GM12878 (cell line): ENCODE measurements at regions not wholly inside any gene's neighbourhood (a gene's known extent, or its start where the extent isn't known, plus 50 kb on each side); places are given as distances from the start of the nearest gene placed in this dataset.

ENCODE experiments used
- ATAC-seq: fragments of 200-7000 bp; cut with Tn5 transposase; 3 replicates; pipeline ENCODE4 v1.9.1; 2020; ENCODE audit warnings: mild to moderate bottlenecking, moderate library complexity
- BruUV-seq: library from RNA; stranded (reverse); fragments of 400-500 nt; replicated peaks from 2 replicates; lab custom pipeline; 2021; lab: Mats Ljungman, UMichigan
- CTCF ChIA-PET: fragments of 300-600 bp; sonication (Branson Sonifier 250); formaldehyde crosslinking; extraction: SDS; loops from one replicate; lab custom pipeline; 2021; ENCODE audit warnings: inconsistent platforms; lab: Yijun Ruan, JAX
- POLR2A ChIA-PET: fragments of 350-600 bp; formaldehyde crosslinking; extraction: SDS; loops from one replicate; lab custom pipeline; 2021; ENCODE audit warnings: inconsistent platforms; lab: Charles Lee
- RAD21 ChIA-PET: fragments of 300-600 bp; sonication (Branson Sonifier 250); formaldehyde crosslinking; loops from one replicate; lab custom pipeline; 2023; ENCODE audit warnings: antibody characterized with exemption; ENCODE audit not compliant: unreplicated experiment; lab: Charles Lee
- SMC1A ChIA-PET: fragments of 300-600 bp; sonication (Branson Sonifier 250); formaldehyde crosslinking; loops from one replicate; lab custom pipeline; 2023; ENCODE audit not compliant: unreplicated experiment, uncharacterized antibody; lab: Charles Lee
- DNase-seq: peaks from one replicate; pipeline ENCODE4 v3.0.0-alpha.2; 2011; ENCODE audit warnings: low read depth, low spot score
- FAIRE-seq: peaks from 3 replicates; lab custom pipeline; 2011; peaks lifted over from hg19 to GRCh38; lab: Jason Lieb, UNC
- H2AFZ ChIP-seq: 2 replicates; pipeline ENCODE4 v1.6.0; 2011; ENCODE audit warnings: low read depth, low read length, control low read depth; ENCODE audit not compliant: control insufficient read depth
- H3K27ac ChIP-seq: 2 replicates; pipeline ENCODE4 v1.5.1; 2011; ENCODE audit warnings: control low read depth; ENCODE audit not compliant: control insufficient read depth, insufficient read depth
- H3K27me3 ChIP-seq, 2 experiments: replicated peaks in 1 of 2; 2 replicates each; pipeline versions ENCODE4 v1.6.0 to v1.6.1; 2011; ENCODE audit warnings: low read length in 1 of 2; ENCODE audit not compliant: control insufficient read depth in 2 of 2, insufficient read depth in 2 of 2
- H3K36me3 ChIP-seq, 2 experiments: 2 replicates each; pipeline ENCODE4 v1.5.1; 2011; ENCODE audit warnings: low read length in 1 of 2; ENCODE audit not compliant: control insufficient read depth in 2 of 2, insufficient read depth in 2 of 2
- H3K4me1 ChIP-seq: 2 replicates; pipeline ENCODE4 v1.6.1; 2011; ENCODE audit warnings: mild to moderate bottlenecking, low read length, moderate library complexity, mixed read lengths; ENCODE audit not compliant: control insufficient read depth, insufficient read depth
- H3K4me2 ChIP-seq: 2 replicates; pipeline ENCODE4 v1.6.0; 2011; ENCODE audit warnings: control low read depth; ENCODE audit not compliant: control insufficient read depth, insufficient read depth
- H3K4me3 ChIP-seq: fragments of 200-600 bp; sonication (generic); 2 replicates; pipeline ENCODE4 v1.5.1; 2016
- H3K79me2 ChIP-seq: 2 replicates; pipeline ENCODE4 v1.6.0; 2011; ENCODE audit warnings: low read length; ENCODE audit not compliant: control insufficient read depth, insufficient read depth
- H3K9ac ChIP-seq: 2 replicates; pipeline ENCODE4 v1.8.0; 2011; ENCODE audit warnings: low read length, control low read depth, mixed read lengths; ENCODE audit not compliant: control insufficient read depth, insufficient read depth
- H3K9me3 ChIP-seq: replicated peaks from 3 replicates; pipeline ENCODE4 v1.5.1; 2011; ENCODE audit warnings: mild to moderate bottlenecking, low read length; ENCODE audit not compliant: control insufficient read depth, insufficient read depth
- H4K20me1 ChIP-seq: 2 replicates; pipeline ENCODE4 v1.6.0; 2011; ENCODE audit not compliant: control insufficient read depth, insufficient read depth
- ESRRA ChIP-seq: IDR thresholded peaks from 2 replicates; pipeline ENCODE4 v1.6.1; 2012; ENCODE audit warnings: mild to moderate bottlenecking, low read length, improper control_type of control experiment
- NR2C1 ChIP-seq: fragments of 450-650 bp; IDR thresholded peaks from 2 replicates; pipeline ENCODE4 v1.6.1; 2017; ENCODE audit warnings: antibody characterized with exemption, mild to moderate bottlenecking, moderate library complexity
- RUNX3 ChIP-seq: IDR thresholded peaks from 2 replicates; pipeline ENCODE4 v1.6.1; 2012; ENCODE audit warnings: low read length, inconsistent platforms
- TCF7 ChIP-seq: IDR thresholded peaks from 2 replicates; pipeline ENCODE4 v1.6.1; 2014; ENCODE audit warnings: antibody characterized with exemption, borderline replicate concordance
- WGBS: methylation state at CpG from one replicate; pipeline ENCODE4 v1.1.6; 2016; ENCODE audit warnings: low lambda C conversion rate; ENCODE audit not compliant: insufficient replicate concordance, insufficient coverage; ENCODE audit errors: missing lambda C conversion rate; 5-methylcytosine and 5-hydroxymethylcytosine counted together
- in situ Hi-C: fragments of 300-500 bp; cut with MboI; formaldehyde crosslinking; loops from 9 replicates; pipeline ENCODE4 v1.14.3; 2018; ENCODE audit warnings: mixed read lengths
- intact Hi-C: fragments of 100-400 bp; cut with micrococcal nuclease; formaldehyde crosslinking; loops from one replicate; pipeline ENCODE4 v1.14.2; 2022; ENCODE audit not compliant: unreplicated experiment
- TF ChIP-seq, protein P1 (sequence below): IDR thresholded peaks from 2 replicates; pipeline ENCODE4 v1.6.1; 2012; ENCODE audit warnings: low read depth, low read length, improper control_type of control experiment
- TF ChIP-seq, protein P2 (sequence below): fragments of 450-650 bp; IDR thresholded peaks from 2 replicates; pipeline ENCODE4 v1.6.1; 2017; ENCODE audit warnings: mild to moderate bottlenecking, moderate library complexity
- TF ChIP-seq, protein P3 (sequence below): fragments of 450-650 bp; formaldehyde crosslinking; IDR thresholded peaks from 2 replicates; pipeline ENCODE4 v1.4.0; 2020; ENCODE audit warnings: mild to moderate bottlenecking, moderate library complexity

DNA sequence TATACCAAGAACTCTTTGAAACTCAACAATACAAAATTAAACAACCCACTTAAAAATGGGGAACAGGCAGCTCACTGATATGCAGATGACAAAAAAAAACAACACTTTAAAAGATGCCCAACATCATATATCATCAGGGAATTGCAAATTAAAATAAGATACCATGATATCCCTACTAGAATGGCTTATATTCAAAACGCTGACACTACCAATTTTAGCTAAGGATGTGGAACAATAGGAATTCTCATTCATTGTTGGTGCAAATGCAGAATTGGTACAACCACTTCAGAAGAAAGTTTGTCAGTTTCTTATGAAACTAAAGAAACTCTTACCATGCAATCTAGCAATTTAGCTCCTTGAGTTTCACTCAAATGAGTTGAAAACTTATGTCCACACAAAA is 259.0 kb upstream of the HS3ST1 start:
- POLR2A ChIA-PET: no interaction called here
- no peak for ATAC-seq
- Histone ChIP-seq H3K27ac (no peak overlapping the region), H3K4me3 (no peak overlapping the region), H3K9ac (no peak overlapping the region), H3K4me2 (no peak overlapping the region), H3K9me3 (no peaks in the 10 kb centered on the region), H2AFZ (no peak overlapping the region), H3K4me1 (no peaks in the 10 kb centered on the region), H4K20me1 (no peaks in the 10 kb centered on the region), H3K27me3 (no peaks in the 10 kb centered on the region), H3K79me2 (no peaks in the 10 kb centered on the region), H3K36me3 (no peaks in the 10 kb centered on the region)
- no TSS peak for BruUV-seq
- 0% methylated on average over 1 of the region's 1 CpG for WGBS
- SMC1A ChIA-PET: no interaction called here
- no peak for DNase-seq
- TF ChIP-seq ESRRA (no peak), RUNX3 (no peak), NR2C1 (no peak), TCF7 (no peak)
- TF ChIP-seq, protein P1, sequence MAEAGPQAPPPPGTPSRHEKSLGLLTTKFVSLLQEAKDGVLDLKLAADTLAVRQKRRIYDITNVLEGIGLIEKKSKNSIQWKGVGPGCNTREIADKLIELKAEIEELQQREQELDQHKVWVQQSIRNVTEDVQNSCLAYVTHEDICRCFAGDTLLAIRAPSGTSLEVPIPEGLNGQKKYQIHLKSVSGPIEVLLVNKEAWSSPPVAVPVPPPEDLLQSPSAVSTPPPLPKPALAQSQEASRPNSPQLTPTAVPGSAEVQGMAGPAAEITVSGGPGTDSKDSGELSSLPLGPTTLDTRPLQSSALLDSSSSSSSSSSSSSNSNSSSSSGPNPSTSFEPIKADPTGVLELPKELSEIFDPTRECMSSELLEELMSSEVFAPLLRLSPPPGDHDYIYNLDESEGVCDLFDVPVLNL: no peak
- TF ChIP-seq, protein P2, sequence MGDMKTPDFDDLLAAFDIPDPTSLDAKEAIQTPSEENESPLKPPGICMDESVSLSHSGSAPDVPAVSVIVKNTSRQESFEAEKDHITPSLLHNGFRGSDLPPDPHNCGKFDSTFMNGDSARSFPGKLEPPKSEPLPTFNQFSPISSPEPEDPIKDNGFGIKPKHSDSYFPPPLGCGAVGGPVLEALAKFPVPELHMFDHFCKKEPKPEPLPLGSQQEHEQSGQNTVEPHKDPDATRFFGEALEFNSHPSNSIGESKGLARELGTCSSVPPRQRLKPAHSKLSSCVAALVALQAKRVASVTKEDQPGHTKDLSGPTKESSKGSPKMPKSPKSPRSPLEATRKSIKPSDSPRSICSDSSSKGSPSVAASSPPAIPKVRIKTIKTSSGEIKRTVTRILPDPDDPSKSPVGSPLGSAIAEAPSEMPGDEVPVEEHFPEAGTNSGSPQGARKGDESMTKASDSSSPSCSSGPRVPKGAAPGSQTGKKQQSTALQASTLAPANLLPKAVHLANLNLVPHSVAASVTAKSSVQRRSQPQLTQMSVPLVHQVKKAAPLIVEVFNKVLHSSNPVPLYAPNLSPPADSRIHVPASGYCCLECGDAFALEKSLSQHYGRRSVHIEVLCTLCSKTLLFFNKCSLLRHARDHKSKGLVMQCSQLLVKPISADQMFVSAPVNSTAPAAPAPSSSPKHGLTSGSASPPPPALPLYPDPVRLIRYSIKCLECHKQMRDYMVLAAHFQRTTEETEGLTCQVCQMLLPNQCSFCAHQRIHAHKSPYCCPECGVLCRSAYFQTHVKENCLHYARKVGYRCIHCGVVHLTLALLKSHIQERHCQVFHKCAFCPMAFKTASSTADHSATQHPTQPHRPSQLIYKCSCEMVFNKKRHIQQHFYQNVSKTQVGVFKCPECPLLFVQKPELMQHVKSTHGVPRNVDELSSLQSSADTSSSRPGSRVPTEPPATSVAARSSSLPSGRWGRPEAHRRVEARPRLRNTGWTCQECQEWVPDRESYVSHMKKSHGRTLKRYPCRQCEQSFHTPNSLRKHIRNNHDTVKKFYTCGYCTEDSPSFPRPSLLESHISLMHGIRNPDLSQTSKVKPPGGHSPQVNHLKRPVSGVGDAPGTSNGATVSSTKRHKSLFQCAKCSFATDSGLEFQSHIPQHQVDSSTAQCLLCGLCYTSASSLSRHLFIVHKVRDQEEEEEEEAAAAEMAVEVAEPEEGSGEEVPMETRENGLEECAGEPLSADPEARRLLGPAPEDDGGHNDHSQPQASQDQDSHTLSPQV: no peak
- TF ChIP-seq, protein P3, sequence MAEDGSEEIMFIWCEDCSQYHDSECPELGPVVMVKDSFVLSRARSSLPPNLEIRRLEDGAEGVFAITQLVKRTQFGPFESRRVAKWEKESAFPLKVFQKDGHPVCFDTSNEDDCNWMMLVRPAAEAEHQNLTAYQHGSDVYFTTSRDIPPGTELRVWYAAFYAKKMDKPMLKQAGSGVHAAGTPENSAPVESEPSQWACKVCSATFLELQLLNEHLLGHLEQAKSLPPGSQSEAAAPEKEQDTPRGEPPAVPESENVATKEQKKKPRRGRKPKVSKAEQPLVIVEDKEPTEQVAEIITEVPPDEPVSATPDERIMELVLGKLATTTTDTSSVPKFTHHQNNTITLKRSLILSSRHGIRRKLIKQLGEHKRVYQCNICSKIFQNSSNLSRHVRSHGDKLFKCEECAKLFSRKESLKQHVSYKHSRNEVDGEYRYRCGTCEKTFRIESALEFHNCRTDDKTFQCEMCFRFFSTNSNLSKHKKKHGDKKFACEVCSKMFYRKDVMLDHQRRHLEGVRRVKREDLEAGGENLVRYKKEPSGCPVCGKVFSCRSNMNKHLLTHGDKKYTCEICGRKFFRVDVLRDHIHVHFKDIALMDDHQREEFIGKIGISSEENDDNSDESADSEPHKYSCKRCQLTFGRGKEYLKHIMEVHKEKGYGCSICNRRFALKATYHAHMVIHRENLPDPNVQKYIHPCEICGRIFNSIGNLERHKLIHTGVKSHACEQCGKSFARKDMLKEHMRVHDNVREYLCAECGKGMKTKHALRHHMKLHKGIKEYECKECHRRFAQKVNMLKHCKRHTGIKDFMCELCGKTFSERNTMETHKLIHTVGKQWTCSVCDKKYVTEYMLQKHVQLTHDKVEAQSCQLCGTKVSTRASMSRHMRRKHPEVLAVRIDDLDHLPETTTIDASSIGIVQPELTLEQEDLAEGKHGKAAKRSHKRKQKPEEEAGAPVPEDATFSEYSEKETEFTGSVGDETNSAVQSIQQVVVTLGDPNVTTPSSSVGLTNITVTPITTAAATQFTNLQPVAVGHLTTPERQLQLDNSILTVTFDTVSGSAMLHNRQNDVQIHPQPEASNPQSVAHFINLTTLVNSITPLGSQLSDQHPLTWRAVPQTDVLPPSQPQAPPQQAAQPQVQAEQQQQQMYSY (CRISPR knock-in tag): no peak
- CTCF ChIA-PET: no interaction called here
- intact Hi-C loops (no loop called here), in situ Hi-C loops (no loop called here)
- no peak for FAIRE-seq
- RAD21 ChIA-PET: no interaction called here
